H1 (cell line): ENCODE measurements at regions not wholly inside any gene's neighbourhood (a gene's known extent, or its start where the extent isn't known, plus 50 kb on each side); places are given as distances from the start of the nearest gene placed in this dataset.

Experiments used
- CEBPB ChIP-seq: IDR thresholded peaks from 2 replicates; pipeline ENCODE4 v1.6.1; 2012; ENCODE audit warnings: low read depth, low read length
- FOSL1 ChIP-seq: IDR thresholded peaks from 2 replicates; pipeline ENCODE4 v1.6.1; 2011; ENCODE audit warnings: mild to moderate bottlenecking, low read depth, low read length, moderate library complexity; ENCODE audit not compliant: insufficient read depth
- JUN ChIP-seq: IDR thresholded peaks from 2 replicates; pipeline ENCODE4 v1.6.1; 2011; ENCODE audit warnings: low read depth, mild to moderate bottlenecking, improper control_type of control experiment, low read length
- JUND ChIP-seq: IDR thresholded peaks from 2 replicates; pipeline ENCODE4 v1.6.1; 2011; ENCODE audit warnings: mild to moderate bottlenecking, improper control_type of control experiment, low read length
- POLR2A ChIP-seq, 2 experiments: IDR thresholded peaks; 1 replicate in 1 of 2; 2 replicates in 1 of 2; pipeline ENCODE4 v1.6.1; 2011; ENCODE audit warnings: low read depth in 2 of 2, low read length in 2 of 2, mild to moderate bottlenecking in 2 of 2; ENCODE audit errors: control extremely low read depth in 1 of 2
- RBBP5 ChIP-seq: IDR thresholded peaks from 2 replicates; pipeline ENCODE4 v1.7.1; 2012; ENCODE audit warnings: low read depth, mild to moderate bottlenecking, inconsistent platforms, low read length, moderate library complexity, borderline replicate concordance
- SP4 ChIP-seq: IDR thresholded peaks from 2 replicates; pipeline ENCODE4 v1.6.1; 2012; ENCODE audit warnings: low read length, inconsistent platforms
- SRF ChIP-seq: IDR thresholded peaks from 2 replicates; pipeline ENCODE4 v1.6.1; 2011; ENCODE audit warnings: mild to moderate bottlenecking, low read depth, low read length, moderate library complexity
- TBP ChIP-seq: IDR thresholded peaks from 2 replicates; pipeline ENCODE4 v1.6.1; 2011; ENCODE audit warnings: low read depth, low read length, improper control_type of control experiment
- ZNF274 ChIP-seq: IDR thresholded peaks from 2 replicates; pipeline ENCODE4 v1.7.0; 2012; ENCODE audit warnings: low read length, borderline replicate concordance; ENCODE audit errors: extremely low read depth
- TF ChIP-seq, protein P1 (sequence below), 3 experiments: IDR thresholded peaks; 1 replicate in 2 of 3; 2 replicates in 1 of 3; pipeline versions ENCODE4 v1.5.1 to v1.6.1; 2011; ENCODE audit warnings: low read length in 3 of 3, mild to moderate bottlenecking in 3 of 3, inconsistent platforms in 2 of 3, low read depth in 1 of 3, moderate library complexity in 1 of 3; ENCODE audit not compliant: insufficient read depth in 1 of 3; ENCODE audit errors: control extremely low read depth in 1 of 3

DNA sequence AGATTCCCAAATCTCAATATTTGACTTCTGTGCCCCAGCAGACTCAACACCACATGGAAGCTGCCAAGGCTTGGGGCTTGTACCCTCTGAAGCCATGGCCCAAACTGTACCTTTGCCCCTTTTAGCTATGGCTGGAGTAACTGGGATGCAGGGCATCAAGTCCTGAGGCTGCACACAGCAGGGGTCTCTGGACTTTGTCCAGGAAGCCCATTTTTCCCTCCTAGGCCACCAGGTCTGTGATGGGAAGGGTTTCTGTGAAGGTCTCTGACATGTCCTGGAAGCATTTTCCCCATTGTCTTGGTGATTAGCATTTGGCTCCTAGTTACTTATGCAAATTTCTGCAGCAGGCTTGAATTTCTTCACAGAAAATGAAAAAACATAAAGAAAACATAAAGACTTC lies 762.3 kb downstream of the GALC start:
- TF ChIP-seq, protein P1, sequence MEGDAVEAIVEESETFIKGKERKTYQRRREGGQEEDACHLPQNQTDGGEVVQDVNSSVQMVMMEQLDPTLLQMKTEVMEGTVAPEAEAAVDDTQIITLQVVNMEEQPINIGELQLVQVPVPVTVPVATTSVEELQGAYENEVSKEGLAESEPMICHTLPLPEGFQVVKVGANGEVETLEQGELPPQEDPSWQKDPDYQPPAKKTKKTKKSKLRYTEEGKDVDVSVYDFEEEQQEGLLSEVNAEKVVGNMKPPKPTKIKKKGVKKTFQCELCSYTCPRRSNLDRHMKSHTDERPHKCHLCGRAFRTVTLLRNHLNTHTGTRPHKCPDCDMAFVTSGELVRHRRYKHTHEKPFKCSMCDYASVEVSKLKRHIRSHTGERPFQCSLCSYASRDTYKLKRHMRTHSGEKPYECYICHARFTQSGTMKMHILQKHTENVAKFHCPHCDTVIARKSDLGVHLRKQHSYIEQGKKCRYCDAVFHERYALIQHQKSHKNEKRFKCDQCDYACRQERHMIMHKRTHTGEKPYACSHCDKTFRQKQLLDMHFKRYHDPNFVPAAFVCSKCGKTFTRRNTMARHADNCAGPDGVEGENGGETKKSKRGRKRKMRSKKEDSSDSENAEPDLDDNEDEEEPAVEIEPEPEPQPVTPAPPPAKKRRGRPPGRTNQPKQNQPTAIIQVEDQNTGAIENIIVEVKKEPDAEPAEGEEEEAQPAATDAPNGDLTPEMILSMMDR (IDR thresholded peaks at IDR 0.05; ENCODE audit: control extremely low read depth in 1 of 3, insufficient read depth in 1 of 3, low read depth in 1 of 3, low read length in 3 of 3), result no peak
- TF ChIP-seq SP4 (no peak), POLR2A (IDR thresholded peaks at IDR 0.05; ENCODE audit: control extremely low read depth in 1 of 2, low read depth in 2 of 2, low read length in 2 of 2) (no peak), CEBPB (no peak), TBP (no peak), FOSL1 (no peak), ZNF274 (no peak), JUN (no peak), RBBP5 (no peak), JUND (no peak), SRF (no peak)
